ENCODE measurements at regions not wholly inside any gene's neighbourhood (a gene's known extent, or its start where the extent isn't known, plus 50 kb on each side); places are given as distances from the start of the nearest gene placed in this dataset.
"Not testable (repeated sequence)": the region's sequence is repeated elsewhere in the genome, so short reads cannot be mapped to it uniquely, and the experiment has no call there.

DNA sequence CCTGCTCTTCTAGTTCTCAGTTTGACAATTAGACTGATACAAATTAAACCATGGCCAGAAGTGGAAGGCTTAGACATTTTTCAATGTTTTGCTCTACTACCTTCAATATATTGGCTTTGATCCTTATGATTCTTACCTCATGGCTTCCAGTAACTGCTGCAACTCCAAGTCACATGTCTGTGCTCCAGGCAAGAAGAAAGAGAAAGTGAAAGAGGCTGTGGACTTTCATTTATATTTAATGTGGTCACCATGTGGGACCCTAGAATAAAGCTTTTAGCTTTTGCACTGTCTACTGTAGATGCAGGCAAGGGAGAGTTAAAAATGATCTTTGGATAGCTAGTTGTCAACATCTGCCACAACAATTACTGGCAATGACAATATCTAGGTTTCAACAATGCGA, 214.3 kb upstream of the PDE3A start:
- DNase-seq = peak; percentile 51

- no peak for DNase-seq
These were observed 213.0 kb upstream of the PDE3A start for GRCh38 chr12:20155374-20155773.

DNA sequence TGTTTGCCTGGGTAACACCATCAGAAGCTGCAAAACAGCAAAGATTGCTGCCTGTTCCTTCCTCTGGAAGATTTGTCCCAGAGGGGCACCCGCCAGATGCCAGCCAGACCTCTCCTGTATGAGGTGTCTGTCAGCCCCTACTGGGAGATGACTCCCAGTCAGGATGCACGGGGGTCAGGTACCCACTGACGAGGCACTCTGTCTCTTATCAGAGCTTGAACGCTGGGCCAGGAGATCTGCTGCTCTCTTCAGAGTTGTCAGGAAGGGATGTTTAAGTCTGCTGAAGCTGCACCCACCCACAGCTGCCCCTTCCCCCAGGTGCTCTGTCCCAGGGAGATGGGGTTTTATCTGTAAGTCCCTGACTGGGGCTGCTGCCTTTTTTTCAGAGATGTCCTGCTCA, 207.4 kb upstream of the PDE3A start:
- not testable (repeated sequence) for DNase-seq

DNA sequence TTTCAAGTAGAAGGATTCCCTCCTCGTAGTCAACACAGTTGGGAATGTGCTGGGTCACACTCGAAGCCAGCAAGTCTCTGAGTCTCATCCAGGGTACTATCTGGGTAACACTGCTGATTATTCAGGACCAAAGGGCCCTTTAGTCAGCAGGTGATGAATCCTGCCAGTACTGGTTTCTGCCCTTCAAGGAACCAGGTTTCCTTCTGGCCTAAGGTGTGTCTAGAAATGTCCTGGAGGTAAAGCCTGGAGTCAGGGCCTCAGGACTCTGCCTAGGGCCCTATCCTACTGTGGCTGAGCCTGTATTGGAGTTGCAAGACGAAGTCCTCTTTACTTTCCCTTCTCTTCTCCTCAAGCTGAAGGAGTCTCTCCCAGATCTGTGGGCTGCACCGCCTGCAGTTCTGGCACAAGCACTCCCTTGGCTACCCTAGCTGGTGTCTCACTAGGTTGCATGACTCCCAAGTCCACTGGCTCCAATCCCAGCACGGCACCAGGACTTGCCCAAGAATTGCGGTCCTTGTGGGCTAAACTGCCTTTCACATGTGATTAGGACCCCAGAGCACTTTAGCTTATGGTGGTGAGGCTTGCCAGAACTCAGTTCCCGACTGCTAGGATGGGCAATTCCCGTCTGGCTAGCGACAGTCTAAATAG, 193.7 kb upstream of the PDE3A start:
- DNase-seq = no peak

GRCh38 chr12:20175704-20176388, 192.5 kb upstream of the PDE3A start:
- DNase-seq = no peak

DNA sequence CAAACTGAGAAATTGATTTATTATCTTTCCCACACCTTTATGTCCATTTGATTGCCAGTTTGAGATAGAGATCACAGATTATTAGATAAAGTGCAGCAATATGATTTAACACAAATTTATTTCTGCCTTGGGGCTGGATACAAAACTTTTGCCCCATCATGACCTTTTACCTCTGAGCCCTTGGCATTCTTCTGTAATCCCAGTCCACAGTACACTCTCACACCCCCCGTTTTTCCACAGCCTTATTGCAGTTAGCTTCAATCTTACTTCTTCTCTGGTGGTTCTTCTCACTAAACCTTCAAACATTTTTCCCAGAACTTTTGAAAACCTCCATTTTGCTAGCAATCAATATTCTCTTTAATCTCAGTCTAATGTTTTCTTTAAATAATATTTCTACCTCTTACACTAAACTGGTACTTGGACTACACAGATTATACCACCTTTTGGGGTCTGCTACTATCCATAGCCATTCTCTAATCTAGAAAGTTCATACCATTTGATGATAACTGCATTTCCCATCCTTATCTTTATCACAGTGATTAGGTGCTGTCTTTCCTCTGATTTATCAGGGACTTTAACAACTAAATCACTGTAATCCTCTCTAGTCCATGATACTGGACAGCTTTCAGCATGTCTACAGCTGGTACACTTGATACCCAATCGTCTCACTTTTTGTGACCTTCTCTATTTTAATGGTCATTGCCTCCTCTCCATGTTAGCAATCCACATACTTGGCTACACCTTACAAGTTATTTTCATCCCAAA, 186.7 kb upstream of the PDE3A start:
- DNase-seq = no peak

- no peak for DNase-seq
These were observed 184.8 kb upstream of the PDE3A start for GRCh38 chr12:20183563-20183962.

DNA sequence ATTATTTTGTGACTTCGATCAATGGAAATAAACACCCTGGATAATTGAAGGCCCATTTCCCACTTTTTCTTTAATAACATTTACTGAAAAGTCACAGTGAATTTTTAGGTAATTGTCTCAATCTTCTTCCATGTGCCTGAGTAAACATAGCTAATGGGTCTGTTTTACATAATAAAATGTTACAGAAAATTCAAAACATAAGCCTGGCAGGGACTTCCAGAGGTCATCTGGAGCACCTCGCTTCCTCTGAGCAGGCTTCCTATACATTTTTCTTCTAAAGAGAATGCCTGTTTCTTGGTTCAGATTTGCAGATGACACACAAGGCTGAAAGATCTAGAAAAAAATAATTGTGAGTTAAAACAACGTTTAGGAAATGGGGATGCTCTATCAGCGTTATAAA, 183.8 kb upstream of the PDE3A start:
- no peak for DNase-seq

DNA sequence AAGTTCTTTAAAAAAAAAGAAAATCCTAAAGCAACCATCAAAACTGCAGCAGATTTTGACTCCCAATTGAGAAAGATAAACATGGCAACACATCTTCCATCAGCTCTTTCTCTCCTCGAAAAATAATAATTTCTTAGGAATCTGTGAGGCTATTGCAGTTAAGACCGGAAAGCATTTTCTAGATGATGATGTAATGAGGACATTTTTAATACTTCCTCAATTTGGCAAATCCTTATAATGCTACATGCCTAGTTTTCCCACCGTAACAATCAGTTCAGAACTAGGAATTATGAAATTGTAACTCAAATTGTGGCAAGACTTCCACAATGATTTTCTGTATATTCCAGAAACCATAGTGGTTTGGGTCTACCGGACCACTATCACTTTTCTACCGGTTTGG, 180.9 kb upstream of the PDE3A start:
- DNase-seq = no peak

DNA sequence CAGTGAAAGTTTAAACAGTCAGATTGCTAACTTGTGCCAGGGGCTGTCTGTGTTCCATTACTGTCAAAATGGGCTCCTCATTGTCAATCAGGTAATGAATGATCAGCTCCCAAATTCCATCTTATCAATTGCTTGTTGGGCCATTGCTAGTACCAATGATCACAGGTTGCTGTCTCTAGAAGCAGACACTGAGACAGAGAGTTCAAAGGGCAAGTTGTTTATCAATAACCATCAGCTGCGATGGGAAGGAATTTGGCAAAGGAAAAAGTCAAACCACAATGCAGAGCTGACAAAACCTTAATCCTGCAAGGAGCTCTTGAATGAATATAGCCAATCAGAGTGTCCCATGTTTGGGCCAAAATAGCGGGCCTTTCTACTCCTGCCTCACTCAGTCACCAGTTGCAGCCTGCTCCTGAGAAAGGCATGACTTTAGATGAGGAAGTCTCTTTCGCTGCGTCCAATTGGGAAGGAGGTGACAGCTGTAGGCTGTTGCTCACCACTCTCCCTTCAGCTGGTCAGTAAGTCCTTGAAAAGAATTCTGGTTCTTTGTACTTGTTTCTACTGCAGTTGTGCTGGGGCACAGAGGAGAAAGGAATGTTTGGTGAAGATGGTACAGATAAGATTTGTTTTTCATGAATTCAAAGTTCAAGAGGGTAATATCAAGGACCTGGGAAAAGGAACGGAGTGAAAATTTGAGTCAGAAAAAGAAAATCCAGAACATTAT, 179.2 kb upstream of the PDE3A start:
- no peak for DNase-seq

DNA sequence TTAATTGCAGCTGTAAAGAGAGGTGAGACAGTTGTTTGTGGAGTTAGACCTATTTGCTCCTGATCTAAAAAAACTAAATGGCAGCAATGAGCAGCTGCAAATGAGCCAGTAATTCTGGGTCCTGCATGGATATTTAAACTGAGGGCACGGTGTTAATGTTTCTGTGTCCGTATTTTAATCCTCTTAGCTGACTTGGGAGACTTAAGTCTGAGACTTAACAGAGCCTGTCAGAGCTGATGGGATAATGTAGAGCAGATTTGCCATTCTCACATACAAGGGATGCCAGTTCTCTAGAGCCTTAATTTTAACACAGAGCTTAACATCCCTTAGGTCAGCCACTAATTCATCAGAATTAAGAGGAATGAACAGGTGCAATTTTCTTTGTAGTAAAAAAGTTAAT, 178.6 kb upstream of the PDE3A start:
- peak; percentile 53 for DNase-seq

DNA sequence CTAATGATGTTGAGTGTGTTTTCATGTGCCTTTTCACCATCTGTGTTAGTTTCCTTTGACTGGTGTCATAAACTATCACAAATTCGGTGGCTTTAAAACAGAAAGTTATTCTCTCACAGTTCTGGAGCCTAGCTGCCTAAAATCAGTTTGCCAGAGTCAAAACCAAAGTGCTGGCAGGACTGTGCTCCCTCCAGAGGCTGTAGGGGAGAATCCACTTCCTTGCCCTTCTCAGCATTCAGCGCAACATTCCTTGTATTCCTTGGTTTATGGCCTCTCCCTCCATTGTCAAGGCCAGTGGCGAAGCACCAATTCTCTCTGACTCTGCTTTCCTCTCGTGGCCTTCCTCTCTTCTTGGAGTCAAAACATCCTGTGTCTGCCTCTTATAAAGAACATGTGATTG, 174.2 kb upstream of the PDE3A start:
- DNase-seq = no peak

GRCh38 chr12:20196767-20197166, 171.6 kb upstream of the PDE3A start:
- no peak for DNase-seq

DNA sequence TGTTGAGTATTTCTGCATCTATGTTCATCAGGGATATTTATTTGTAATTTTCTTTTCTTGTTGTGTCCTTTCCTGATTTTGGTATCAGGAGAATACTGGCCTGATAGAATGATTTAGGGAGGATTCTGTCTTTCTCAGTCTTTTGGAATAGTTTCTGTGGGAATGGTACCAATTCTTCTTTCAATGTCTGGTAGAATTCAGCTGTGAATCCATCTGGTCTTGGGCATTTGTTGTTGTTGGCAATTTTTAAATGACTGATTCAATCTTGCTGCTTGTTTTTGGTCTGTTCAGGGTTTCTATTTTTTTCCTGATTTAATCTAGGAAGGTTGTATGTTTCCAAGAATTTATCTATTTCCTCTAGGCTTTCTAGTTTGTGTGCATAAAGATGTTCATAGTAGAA, 170.9 kb upstream of the PDE3A start:
- DNase-seq = no peak

GRCh38 chr12:20199780-20200179, 168.6 kb upstream of the PDE3A start:
- DNase-seq = no peak

DNA sequence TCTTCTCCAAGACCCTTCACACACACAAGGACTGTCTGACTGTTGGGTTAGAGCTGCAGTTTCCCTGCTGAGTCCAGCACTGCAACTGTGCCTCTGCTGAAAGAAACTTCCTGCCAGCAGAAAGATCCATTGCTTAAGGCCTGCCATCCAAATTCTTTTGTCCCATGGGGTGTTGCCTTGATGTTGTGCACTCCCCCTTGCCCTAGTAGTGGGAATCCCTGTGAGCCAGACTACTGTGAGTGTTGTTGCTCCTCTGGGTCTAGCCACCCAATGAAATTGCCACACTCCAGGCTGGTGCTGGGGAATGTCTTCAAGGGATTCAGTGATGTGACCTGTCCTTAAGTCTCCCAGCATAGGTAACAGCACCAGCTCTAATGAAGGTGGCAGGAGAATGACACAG, 166.6 kb upstream of the PDE3A start:
- DNase-seq = no peak

DNA sequence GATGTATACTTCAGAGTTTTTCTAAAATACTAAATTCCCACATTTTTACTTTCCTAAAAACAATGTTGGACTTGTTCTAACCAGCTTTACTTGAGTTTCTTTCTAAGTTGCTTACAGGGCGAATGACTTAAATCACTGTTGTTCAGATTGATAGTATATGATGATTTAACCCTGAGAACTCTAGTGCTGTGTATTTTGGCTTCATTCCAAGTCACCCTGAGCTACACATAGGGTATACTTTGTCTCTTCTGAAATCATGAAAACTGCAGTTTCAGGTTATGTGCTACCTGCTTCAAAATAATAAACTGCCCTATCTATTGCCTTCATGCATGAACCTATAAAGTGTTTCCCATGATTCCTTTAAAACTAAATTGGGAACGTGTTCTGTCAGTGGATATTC, 162.5 kb upstream of the PDE3A start:
- DNase-seq = no peak

DNA sequence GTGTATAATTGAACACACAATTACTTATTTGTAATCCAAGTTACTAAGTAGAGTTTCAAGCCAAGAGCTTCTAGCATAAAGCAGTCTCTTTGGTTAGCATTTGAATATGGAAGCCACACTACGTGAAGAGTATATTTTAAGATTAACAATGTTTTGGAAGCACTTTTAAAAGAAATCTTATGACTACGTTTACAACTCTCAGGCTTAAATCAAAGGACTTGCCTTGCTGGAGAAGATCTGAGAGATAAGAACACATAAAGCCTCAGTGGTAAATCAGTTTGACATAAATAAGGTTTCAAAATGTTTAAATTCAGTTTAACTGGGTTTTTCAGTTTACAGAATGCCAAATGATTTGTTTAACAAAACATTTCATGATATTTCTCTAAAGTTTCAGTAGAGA, 161.9 kb upstream of the PDE3A start:
- DNase-seq = no peak

- no peak for DNase-seq
These were observed 157.6 kb upstream of the PDE3A start for GRCh38 chr12:20210621-20211215.

- no peak for DNase-seq
These were observed 156.8 kb upstream of the PDE3A start for GRCh38 chr12:20211541-20211940.

- DNase-seq = peak; percentile 13
These were observed 156.3 kb upstream of the PDE3A start for GRCh38 chr12:20211981-20212421.

GRCh38 chr12:20212658-20213555, 155.4 kb upstream of the PDE3A start:
- DNase-seq = peak; percentile 94
